LoVo (cell line): ENCODE measurements at regions not wholly inside any gene's neighbourhood (a gene's known extent, or its start where the extent isn't known, plus 50 kb on each side); places are given as distances from the start of the nearest gene placed in this dataset.

Experiments used
- DNase-seq: peaks from one replicate; pipeline ENCODE4 v3.0.0-alpha.2; 2016; ENCODE audit warnings: low spot score

DNA sequence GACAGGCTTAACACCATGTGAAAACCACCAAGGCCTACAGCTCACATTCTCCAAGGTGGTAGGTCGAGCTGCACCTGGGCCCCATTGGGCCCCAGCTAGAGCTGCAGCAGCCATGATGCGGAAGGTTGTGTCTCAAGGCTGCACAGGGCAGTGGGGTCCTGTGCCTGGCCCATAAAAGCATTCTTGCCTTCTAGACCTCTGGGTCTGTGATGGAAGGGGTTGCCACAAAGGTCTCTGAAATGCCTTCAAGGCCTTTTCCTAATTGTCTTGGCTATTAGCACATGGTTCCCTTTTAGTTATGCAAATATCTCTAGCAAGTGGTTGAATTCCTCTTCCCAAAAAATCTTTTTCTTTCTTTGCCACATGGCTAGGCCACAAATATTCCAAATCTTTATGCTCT is 52.5 kb upstream of the C11orf58 start:
- no peak for DNase-seq

- DNase-seq, result no peak
These were observed 59.9 kb upstream of the C11orf58 start for GRCh38 chr11:16678466-16679116.

- DNase-seq, result peak; percentile 49
These were observed 68.5 kb upstream of the C11orf58 start for GRCh38 chr11:16669799-16670415.

DNA sequence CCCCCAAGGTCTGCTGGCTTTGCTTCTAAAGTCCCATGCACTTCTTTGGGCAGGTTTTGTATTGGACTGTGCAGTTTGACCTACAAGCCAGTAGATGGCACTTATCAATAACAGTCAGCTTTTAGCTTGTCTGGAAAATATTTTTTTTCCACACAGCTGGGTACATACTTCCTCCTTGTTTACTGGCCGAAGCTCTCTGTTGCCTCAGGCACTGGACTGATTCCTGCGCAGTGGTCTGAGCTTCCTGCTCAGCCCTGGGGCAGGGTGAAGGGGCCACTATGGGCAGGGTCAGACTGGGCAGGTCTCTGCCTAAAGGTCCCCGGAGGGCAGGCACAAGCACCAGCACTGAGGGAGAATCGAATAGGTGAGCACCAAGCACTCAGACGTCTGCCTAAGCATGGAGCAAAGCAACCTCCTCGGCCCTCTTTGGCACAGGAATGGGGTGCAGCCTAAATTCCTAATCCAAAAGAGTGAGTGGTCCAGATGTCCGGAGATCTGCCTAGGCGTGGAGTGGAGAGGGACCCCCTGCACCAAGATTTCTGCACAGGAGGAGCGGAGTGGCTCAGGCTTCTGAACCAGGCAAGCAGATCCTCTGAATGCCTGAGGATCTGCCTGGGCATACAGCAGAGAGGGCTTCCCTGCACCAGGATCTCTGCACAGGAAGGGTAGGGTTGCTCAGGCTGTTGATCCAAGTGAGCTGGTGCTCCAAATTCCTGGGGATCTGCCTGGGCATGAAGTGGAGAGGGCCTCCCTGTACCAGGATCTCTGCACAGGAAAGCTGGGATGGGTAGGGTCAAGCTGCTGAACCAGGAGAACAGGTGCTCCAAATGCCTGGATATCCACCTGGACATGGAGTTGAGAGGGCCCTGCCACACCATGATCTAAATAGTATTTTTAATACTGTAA is 105.9 kb upstream of the C11orf58 start:
- DNase-seq, result peak; percentile 33

GRCh38 chr11:16630651-16631050 is 107.8 kb upstream of the C11orf58 start:
- no peak for DNase-seq

DNA sequence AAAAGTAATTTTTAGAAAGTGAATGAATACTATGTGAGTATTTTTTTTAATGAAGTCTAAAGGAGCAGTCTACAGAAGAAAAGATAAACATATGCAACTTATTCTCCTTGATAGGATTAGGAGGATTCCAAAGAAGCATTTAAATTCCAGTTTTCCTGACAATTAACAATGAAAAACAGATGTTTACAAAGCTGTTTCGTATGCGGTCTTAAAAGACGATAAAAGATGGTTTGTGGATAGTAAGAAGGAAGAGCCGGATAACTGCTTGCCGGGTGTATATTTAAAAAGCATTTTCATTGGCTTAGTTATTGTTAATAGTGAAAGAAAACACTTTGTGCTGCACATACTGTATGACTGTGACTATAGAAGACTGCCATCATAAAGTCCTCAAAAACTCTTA is 120.0 kb upstream of the C11orf58 start:
- DNase-seq, result no peak

- no peak for DNase-seq
These were observed 123.0 kb upstream of the C11orf58 start for GRCh38 chr11:16615480-16615879.

- DNase-seq, result peak; percentile 75
These were observed 124.7 kb upstream of the C11orf58 start for GRCh38 chr11:16613512-16614381.

DNA sequence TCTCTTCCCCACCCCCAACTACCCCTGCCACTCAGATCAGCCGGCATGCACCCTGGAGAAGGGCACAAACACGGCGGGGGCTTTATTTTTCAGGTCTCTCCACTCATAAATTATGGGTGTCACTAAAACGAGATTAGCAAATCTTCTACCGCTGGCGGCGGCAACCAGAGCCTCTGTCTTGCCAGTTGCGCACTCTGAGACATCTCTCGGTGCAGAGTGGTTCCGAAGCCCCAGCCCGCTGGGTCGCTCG is 125.3 kb upstream of the C11orf58 start:
- DNase-seq, result no peak

- no peak for DNase-seq
These were observed 125.7 kb upstream of the C11orf58 start for GRCh38 chr11:16612566-16613261.

- DNase-seq, result no peak
These were observed 126.4 kb upstream of the C11orf58 start for GRCh38 chr11:16611926-16612565.

DNA sequence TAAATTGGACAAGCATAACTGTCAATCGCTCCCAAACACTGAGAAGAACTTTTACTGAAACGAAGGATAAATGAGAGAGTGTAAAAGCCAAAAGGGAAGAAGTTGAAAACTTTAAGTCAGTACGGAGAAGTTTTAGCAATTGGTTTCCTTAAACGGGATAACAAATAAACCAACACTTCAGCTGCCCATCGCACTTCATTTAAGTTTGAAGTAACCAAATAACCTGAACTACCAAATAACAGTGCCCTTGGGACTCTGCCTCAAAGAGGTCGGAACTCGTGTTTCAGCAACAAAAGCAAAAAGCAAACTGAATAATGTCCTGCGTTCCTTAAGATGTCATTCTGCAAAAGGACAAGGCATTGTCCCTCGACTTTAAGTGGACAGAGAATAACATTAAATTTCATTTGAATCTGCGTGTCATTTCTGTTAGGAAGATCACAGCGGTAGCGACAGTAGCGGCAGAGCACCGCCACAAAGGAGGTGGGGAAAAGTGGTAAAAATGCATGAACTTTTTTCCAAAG is 127.0 kb upstream of the C11orf58 start:
- DNase-seq, result no peak

GRCh38 chr11:16610738-16611388 is 127.6 kb upstream of the C11orf58 start:
- no peak for DNase-seq

DNA sequence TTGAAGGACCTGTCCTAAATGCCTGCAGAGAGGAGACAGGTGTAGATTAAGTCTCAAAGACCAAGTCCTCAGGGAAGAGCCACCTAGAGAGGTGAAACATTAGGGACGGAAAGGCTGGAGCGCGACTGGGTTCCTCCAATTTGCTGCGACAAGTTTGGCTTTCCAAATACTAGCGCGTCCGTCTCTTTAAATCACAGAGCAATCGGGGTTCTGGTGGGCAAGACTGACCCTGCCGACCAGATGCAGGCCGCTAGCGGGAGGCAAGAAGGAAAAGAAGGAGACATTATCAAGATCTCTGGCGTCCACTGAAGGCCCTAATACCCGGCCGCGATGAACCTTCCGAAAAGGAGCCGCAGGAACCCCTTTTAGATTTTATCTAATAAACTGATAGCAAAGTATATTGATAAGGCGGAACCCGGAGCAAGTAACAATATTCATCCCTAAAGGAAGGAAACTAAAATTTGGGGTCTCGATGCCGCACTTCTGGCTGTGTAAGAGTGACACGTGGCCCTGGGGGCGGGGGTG is 128.2 kb upstream of the C11orf58 start:
- DNase-seq, result no peak

DNA sequence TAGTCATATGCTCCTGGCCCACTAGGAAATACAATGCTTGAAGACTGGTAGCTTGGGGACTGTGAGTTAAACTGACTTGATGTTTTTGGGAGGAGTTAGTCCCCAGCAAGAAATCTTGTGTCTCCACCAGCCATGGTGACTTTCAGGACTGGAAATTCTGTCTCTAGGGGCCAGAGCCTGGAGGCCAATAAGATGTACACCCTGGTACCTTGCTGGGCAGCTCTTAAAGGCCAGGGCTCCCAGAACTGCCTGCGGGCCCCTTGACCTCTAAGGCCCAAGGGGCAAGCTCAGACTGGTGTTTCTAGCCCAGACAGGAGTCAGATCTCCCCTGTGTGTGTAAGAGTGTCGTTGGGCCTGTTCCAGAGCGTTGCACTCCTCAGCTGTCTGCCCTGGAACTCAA is 128.7 kb upstream of the C11orf58 start:
- no peak for DNase-seq

DNA sequence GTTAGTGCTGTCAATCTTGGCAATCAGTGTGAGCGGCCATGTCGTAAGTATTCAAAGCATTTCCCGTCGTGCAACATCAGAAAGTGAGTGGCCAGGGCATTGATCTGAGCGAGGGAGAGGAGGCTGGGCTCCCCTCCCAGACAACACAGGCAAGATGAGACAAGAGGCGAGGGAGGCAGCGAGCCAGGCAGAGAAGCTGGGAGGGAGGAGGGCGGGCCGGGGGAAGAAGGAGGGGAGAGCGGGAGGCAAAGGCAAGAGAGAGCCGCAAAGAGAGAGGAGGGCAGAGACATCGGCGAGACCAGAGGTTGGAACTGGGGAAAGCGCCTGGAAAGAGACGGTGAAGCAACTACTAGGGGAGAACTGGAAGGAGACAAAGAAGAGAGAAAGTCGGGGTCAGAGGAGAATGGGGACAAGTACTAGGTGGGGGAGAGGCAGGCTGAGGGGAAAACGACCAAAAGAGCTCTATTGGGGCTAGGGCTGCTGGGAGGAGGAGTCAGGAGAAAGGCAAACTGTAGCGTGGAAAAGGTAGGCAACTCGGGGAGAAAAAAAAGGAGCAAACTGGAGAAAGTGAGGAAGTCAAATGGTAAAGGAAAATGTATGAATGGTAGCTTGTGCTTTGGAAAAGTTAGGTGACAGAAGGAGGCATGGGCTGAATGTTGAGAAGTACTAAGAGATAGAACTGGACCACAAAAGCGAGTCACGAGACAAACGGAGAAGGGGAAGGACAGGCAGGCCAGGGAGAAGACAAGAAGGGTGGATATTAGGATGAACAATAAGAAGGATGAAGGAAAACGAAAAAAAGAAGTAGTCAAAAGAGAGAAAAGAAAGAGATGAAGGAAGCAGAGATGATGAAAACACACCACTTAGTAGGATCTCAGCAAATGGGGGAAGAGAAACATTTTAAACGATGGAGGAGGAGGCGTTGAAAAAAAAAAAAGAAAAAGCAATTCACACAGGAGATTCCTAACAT is 130.5 kb upstream of the C11orf58 start:
- no peak for DNase-seq

- no peak for DNase-seq
These were observed 131.4 kb upstream of the C11orf58 start for GRCh38 chr11:16606784-16607674.
